NCI-H1105 treated with DMSO at 0.1 percent for 48 hours (cell line): ENCODE measurements at regions not wholly inside any gene's neighbourhood (a gene's known extent, or its start where the extent isn't known, plus 50 kb on each side); places are given as distances from the start of the nearest gene placed in this dataset.

Experiments used
- DNase-seq: peaks from one replicate; lab custom pipeline; 2025; lab: John Stamatoyannopoulos, UW

DNA sequence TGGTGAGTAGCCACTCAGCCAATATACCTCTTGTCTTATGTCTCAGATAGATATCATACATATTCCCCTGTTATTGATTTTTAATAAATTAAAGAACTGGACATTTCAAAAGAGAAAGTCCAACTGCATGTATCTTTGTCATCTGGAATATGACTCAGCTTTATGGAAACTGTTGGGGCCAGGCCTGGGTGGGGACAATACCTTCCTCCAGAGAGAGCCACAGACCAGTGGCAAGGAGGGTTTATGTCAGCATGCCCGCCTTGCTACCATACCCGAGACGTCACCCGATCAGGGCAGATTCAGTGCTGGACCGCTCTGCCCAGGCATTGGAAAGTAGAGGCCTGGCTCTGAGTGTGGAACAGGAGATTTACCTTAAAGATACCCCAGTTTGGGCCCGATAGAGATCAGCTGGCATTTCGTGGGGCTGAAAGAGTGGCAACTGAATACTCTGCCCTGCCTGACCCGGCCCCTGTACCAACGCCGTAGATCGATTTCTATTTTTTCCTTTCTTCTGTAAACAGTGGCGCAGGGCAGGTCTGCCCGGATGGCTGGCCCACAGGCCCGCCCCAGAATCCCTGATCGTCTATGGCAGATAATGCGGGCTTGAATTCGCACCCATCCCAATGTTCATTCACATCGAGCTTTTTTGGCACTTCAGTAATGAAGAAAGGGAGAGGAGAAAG is 158.6 kb downstream of the SALL1 start:
- DNase-seq, result no peak

DNA sequence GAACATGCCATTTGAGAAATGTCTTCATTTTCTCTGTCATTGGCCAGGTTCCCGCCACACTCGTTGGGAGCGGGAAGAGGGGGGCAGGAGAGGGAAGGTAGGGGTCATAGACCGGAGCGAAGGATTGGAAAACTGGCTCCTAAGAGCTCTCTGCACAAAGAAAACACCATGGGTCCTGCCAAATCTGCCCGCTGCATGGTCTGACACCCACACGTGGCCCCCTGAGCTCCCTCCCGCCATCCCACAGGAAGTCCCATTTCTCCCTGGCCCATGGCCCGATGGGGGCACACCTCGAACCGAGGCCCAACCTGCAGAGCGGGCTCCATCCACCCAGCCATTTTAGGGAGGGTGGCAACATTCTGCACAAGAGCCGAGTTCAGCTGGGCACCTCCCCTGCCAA is 159.6 kb downstream of the SALL1 start:
- no peak for DNase-seq

DNA sequence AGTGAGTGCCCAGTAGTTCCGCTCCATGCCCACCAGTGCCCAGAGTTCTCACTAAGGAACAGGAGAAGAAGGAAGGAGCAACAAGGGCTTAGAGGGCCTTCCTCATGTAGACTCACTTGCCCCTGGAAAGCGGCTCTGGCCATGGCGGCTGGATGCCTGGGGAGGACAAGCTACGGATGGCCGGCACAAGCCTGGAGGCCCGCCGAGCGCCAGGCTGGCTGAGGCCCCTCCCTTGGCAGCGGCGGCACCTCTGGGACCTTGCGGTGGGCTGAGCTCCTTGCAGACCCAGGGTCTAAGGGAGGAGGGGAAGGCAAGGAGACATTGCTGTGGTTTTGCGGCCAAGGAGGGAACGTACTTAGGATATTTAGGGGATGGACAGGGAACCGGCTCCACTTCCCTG is 160.1 kb downstream of the SALL1 start:
- no peak for DNase-seq

DNA sequence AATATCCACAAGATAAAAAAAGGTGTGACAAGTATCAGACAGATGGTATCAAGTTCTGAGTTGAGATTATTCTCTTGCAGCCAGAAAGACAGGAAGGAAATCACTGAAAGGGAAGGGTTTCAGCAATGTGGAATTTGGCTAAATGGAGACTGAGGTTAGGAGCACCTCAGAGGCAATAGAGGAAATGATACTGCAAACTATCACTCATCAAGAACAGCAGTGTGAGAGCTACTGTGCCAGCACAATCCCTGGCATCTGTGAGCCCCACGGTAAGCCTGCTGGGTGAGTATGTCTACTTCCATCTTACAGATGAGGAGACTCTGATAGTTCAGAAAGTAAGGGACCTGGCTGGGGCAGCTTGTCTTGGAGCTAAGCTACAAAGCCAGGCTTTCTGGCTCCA is 162.0 kb downstream of the SALL1 start:
- no peak for DNase-seq

DNA sequence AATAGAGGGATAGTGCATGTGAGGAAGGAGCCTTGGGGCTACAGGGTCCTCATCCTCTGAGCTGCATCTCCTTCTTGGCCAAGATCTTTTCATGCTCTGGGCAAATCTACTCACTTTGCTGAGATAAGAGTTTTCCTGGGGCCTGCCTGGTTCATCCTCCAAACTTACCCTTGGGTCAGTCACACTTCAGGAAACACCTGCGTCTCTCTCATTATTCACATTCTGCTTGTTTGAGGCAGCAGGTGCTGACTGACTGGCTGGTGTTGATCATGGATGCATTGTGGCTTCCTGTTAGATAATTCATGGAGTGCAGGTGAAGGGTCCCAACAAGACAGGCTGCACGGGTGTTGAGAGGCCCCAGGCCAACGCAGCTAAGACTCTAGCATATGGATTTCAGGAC is 162.6 kb downstream of the SALL1 start:
- peak; percentile 8 for DNase-seq

DNA sequence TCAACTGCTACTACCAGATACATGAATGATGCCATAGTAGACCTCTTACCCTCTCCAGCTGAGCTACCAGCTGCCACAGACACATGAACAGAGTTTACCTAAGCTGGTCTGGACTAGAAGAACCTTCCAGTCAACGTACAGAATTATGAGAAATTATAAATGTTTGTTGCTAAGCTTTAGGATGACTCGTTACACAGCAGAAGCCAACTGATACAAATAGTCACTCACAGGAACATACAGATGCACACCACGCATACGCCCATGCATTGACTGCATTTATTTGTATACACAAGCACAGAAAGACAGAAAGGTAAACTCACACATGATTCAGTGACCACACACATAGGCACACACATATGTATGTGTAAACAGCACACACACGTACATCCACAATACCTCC is 164.6 kb downstream of the SALL1 start:
- no peak for DNase-seq

DNA sequence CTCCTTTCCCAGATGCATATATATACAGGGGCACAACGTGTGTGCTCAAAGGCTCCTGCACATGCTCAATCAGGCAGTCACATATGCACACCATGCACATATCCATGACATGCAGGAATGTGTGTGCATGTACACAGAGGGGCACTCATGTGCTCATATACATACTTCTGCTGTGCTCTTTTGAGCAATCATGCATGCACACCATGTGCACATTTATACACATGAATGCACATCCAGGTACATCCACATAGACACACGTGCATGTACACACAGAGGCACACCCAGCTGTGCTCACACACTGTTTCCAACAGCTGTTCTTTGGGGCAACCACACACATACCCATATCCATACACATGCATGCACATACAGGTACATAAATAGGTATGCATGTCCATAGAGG is 165.3 kb downstream of the SALL1 start:
- DNase-seq, result no peak

DNA sequence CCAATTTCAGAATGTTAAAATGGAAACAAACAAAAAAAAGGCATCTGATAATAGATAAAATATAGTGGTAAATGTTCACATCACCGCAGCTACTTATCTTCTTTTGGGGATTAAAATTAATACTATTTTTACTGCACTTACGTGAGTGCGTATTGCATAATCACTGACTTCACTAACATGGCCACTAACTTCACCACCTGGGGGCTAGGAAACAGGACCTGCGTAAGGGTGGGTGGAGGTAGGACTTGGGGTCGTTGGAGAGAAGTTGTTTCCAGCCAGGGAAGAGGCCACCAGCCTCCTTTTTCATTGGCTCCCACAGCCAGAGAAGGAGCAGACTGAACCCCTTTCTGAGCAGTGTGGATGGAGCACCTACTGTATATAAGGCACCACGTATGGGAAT is 166.4 kb downstream of the SALL1 start:
- DNase-seq, result no peak

DNA sequence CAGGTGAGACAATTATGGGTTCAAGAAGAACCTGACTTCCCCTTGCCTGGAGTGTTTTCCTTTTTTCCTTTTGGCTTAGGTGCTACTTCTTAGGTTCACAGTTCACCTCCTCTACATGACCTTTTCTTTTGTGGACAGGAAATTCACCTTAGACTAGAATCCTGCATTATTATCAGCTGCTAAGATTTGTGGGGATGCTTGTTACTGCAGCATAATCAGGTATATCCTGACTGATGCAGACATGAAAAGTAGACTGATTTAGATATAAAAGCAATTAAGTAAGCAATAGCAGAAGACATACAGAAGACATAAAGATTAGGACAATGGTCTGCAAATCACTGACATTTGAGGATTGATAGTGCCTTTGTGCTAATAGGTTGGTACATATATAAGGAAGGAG is 168.3 kb downstream of the SALL1 start:
- no peak for DNase-seq

DNA sequence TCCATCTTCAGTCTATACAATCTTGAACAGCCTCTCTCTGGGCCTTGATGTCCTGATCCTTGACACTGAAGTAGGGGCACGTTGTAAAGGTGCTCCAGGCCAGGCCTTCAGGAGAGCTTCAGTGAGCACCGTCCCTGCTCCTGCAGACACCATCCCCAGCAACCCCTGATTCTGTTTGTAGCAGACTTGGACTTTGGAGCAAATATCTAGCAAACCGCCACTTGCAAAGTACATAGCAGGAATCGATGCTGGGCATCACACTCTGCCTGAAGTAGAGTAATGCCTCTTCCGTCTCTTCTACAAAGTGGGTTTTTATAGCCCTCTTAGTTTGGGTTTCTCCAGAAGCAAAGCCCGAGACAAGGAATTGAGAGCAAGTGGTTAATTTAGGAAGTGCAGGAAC is 169.1 kb downstream of the SALL1 start:
- no peak for DNase-seq

DNA sequence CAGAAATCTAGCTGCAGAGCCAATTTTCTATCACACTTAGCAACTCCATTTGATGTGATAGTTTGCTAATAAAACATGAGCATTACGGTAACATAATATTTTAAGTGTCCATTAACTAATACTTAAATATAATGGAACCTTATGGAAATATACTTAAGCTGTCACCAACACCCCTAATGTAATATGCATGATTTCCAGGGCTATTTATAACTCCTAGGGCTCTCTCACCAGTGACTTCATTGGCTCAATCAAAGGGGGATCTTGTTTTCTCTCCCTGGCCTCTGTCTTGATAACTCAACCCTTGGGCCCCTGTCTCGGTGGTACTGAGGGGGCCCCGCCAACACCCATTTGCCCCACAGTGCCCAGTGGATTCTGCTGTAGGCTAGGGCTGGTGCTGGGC is 170.4 kb downstream of the SALL1 start:
- DNase-seq, result no peak

DNA sequence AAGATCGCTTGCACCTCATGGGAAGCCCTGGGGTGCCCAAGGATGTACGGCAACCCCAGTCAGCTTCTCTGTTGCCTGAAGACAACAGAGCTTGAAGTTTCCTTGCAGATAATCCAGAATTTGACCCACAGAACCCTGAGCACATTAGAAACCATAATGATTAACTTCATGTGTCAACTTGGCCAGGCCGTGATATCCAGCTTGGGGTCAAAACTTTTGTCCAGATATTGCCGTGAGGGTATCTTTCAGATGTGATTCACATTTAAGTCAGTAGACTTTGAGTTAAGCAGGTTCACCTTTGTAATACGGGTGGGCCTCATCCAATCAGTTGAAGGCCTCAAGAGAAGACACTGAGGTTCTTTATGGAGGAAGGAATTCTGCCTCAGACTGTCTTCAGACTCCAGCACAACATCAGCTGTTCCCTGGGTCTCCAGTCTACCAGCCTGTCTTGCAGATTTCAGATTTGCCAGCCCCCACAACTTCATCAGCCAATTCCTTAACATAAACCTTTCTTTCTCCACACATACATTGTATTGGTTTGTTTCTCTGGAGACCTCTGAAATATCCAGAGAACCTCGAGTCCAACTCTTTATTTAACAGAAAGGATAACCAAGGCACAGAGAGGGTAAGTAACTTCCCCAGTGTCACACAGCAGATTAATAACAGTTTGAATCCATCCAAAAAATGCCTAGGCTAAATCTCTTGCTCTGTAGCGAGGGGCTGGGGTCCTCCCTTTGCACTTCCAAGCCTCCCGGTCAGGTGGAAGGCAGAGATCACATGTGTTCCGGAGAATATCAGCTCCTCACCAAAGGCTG is 171.1 kb downstream of the SALL1 start:
- DNase-seq, result no peak

DNA sequence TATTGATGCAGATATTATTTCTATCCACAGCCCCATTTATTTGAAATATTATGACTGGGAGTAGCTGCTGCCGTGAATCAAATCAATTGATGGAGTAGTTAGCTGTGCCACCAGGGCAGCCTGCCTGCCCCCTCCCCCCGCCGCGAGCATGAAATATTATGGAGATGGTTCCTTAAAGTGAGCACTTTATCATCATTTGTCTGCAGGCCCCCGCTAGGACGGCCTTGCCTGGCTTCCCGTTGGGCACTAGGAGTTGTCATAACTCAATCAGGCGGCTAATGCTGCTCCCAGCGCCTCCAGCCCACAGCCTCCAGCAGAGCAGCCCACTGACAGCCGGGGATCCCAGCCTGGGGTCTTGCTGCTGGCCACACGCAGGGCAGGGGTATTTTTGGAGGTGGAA is 173.9 kb downstream of the SALL1 start:
- DNase-seq, result no peak

DNA sequence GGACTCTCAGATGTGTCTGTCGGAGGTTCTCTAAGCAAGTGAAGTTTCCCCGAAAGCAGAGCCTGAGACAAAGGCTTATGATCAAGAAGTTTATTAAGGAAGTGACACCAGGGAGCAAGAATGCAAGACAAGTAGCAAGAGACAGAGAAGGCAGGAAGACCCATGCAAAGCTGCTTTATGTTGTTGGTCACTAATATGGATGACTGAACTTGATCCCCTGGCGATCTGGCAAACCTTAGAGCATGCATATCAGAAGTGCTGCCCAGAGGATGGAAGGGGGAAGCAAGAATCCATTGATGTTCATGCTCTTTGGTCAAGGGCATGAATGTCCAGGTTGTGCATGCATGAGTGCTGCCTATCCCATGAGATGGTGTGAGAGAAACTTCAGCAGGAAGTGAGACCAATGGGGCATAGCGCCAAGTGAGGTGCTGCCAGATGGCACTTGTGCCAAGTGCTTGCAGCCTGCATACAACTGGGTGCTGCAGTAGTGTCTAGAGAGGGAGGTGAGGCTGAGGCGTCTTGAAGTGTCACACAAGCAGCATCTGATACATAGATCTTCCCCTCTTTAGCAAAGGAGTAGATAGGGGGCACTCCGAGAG is 176.5 kb downstream of the SALL1 start:
- no peak for DNase-seq

DNA sequence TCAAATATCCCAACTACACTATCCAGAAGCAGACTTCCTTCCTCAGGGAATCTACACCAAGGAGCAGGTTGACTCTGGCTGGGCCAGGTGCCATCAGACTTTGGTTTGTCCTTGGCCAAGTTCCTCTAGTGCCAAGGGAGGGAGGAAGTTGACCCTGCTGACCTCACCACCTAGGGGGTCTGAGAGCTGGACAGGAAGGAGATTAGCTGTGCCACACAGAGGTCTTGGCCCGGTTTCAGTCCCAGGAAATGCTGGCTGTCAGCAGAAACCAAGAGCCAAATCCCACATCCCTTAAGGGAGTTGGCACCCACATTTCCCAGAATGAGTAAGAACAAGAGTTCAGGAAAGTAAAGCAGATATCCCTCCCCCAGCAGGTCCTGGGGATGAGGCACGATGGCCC is 178.2 kb downstream of the SALL1 start:
- DNase-seq, result no peak

DNA sequence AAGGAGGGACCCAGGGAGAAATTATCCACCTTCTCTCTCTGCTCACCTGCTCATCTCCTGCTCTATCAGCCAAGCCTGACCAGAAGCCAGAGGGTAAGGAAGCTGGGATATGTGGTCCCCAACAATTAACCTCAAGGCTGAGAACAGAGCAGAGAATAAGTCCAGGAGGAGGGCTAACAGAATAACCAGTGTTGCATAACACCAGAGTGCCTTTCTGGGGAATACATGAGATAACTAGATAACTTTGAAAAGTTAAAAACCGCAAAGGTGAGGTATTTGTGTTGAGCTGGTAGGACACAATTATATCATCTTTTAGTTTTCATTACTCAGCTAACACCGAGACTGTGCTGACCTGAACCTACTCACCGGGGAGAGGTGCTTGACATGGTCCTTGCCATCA is 180.8 kb downstream of the SALL1 start:
- no peak for DNase-seq

DNA sequence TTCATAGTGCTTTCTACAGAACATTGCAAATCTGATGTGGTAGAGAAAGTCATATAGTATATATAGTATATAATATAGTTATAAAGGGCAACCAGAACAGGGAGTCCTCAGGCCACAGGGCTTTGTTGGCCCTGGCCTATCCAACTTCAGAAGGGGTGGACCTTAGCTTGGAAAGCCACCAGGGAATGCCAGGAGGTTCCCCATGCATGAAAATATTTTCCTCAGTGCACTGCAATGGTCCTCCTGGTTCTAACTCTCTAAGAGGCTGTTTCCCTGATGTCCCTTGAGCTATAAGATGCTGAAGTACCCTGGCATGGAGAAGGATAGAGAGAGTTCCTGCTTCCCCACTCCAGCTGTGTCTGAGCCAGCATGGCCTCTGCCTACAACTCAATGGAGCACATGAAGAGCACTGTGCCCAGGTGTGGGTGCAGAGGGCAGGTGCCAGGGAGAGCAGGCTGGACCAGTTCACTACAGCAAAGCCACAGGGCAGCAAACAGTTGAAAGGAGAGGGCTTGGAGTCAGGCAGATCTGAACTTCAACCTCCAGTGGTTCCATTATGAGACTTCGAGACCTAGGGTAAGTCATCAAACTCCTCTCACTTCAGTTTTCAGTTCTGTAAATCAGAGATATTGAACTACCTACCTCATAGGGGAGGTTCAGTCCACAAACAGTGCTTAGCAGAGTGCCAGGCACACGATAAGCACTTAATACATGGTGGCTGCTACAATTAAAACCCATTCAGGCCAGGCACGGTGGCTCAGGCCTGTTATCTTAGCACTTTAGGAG is 183.1 kb downstream of the SALL1 start:
- no peak for DNase-seq

DNA sequence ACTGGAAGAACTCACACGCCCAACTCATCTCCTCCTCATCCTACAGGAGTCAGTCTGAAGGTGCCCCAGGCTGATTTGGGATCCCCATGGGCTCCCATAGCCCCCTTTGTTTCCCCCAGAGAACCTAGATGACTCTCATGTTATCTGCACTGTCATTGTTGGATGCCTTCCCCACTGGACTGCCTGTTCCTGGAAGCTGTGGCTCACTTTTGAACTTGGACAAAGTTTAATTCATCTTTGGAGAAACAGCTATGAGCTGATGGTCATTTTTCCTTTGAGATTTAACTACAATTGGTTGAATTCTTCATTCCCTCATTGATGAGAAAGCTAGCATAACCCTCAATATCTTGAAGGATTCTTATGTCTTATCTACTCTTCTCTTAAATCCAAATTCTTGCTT is 186.6 kb downstream of the SALL1 start:
- DNase-seq, result no peak

DNA sequence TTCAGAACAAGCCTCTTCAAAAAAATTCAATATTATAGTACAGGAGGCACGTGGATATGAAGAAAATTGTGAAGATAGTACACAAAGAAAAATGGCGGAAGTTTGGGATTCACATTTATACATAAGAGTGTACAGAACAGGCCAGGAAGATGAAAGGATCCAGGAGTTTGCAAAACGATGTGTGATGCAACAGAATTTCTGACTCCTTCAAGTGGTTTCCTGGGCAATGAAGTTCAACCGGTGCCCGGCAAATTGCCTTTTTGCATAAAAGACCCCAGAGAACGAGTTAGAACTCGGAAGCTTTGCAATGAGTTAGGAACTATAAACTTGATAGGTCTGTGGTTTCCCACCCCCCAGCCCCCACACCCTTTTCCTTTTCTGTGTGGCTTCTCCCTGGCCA is 189.1 kb downstream of the SALL1 start:
- no peak for DNase-seq

DNA sequence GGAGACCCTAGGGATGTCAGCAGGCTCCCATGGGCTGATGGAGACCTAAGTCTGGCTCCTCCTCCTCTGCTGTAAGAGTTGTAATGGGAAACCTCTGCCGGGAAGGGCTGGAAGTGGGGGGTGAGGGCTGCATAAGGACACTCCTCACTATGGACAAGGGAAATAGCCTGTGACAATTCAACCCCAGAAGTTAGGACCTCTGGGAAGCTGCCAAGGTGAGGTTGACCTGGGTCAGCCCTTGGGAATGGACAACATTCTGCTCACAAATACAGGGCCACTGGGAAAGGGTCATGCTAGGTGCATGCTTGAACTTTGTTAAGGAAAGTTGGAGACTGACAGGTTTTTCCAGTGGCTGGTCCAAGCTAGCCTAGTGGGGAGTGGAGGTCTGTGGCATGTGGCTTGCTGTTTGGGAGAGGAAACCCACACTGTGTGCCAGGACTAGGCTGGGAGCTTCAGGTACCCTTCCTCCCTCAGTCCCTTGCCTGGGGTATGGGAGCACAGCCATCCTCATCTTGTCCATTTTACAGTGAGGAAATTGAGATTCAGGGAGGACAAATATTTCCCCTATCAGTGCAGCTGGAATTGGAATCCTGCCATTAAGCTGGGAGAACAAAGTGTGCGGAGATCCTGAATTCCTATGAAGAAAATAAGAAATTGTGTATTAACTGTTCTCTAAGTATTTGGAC is 190.4 kb downstream of the SALL1 start:
- no peak for DNase-seq

DNA sequence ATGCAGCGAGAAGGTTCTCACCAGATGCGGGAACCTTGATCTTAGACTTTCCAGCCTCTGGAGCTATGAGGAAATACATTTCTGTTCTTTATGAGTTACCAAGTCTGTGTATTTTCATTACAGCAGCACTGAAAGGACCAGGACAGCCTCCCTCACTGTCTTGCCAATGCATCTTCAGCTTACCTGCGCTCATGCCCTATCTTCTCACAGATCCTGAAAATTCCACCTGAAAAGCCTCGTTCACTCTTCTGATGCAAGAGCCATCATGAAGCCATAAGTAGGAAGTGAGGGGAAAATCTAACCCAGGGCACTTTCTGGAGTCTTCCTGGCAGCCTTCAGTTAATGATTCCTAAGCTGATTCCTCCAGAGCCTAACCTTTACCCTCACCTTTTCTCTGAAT is 194.0 kb downstream of the SALL1 start:
- no peak for DNase-seq

DNA sequence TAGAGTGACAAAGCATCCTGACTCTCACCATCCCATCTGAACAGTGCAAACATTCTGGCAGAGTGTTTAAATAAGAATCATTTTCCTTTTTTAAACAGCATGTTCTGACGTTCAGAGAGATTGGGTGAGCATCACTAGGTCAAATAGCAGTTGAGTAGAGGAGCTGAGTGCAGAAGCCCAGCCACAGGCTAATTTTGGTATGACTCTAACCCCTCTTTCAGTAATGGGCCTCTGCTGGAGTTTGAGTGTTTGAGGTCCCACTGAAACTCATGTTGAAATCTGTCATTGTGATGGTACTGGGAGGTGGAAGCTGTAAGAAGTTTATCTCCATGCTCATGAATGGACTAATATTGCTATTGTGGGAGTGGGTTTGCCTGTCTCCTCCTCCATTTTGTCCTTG is 194.4 kb downstream of the SALL1 start:
- DNase-seq, result no peak
